GM12878 (cell line): ENCODE measurements at regions not wholly inside any gene's neighbourhood (a gene's known extent, or its start where the extent isn't known, plus 50 kb on each side); places are given as distances from the start of the nearest gene placed in this dataset.

Source experiments
- E4F1 ChIP-seq: fragments of 450-650 bp; IDR thresholded peaks from 2 replicates; pipeline ENCODE4 v1.6.1; 2018; ENCODE audit warnings: borderline replicate concordance, mild to moderate bottlenecking; ENCODE audit not compliant: partially characterized antibody
- EZH2 ChIP-seq: IDR thresholded peaks from 2 replicates; pipeline ENCODE4 v1.6.1; 2012; ENCODE audit warnings: low read depth, mild to moderate bottlenecking, control low read depth, inconsistent platforms, low read length, borderline replicate concordance; ENCODE audit not compliant: control insufficient read depth
- MTA3 ChIP-seq: IDR thresholded peaks from 2 replicates; pipeline ENCODE4 v1.6.1; 2012; ENCODE audit warnings: low read length, inconsistent platforms, borderline replicate concordance
- NFXL1 ChIP-seq: fragments of 450-650 bp; IDR thresholded peaks from 2 replicates; pipeline ENCODE4 v1.6.1; 2017; ENCODE audit warnings: antibody characterized with exemption, mild to moderate bottlenecking, borderline replicate concordance
- NR2C2 ChIP-seq: IDR thresholded peaks from 2 replicates; pipeline ENCODE4 v1.6.1; 2011; ENCODE audit warnings: borderline replicate concordance, low read depth; ENCODE audit not compliant: control insufficient read depth, insufficient read length
- RAD51 ChIP-seq: fragments of 450-650 bp; IDR thresholded peaks from 2 replicates; pipeline ENCODE4 v1.6.1; 2016; ENCODE audit warnings: moderate library complexity, mild to moderate bottlenecking, inconsistent platforms
- SIN3A ChIP-seq: IDR thresholded peaks from 2 replicates; pipeline ENCODE4 v1.6.1; 2012; ENCODE audit warnings: low read depth, low read length, improper control_type of control experiment
- TAF1 ChIP-seq: IDR thresholded peaks from 2 replicates; pipeline ENCODE4 v1.6.1; 2011; ENCODE audit warnings: mild to moderate bottlenecking, low read depth, low read length, borderline replicate concordance
- TCF7 ChIP-seq: IDR thresholded peaks from 2 replicates; pipeline ENCODE4 v1.6.1; 2014; ENCODE audit warnings: antibody characterized with exemption, borderline replicate concordance
- TF ChIP-seq, protein P1 (sequence below): IDR thresholded peaks from 2 replicates; pipeline ENCODE4 v1.6.1; 2012; ENCODE audit warnings: low read depth, low read length, improper control_type of control experiment
- TF ChIP-seq, protein P2 (sequence below), 3 experiments: IDR thresholded peaks in 2 of 3; conservative IDR thresholded peaks in 1 of 3; 2 replicates each; pipeline ENCODE4 v1.5.1; 2011; ENCODE audit warnings: low read depth in 3 of 3, low read length in 3 of 3, mild to moderate bottlenecking in 3 of 3, control low read depth in 2 of 3, moderate library complexity in 2 of 3, inconsistent platforms in 1 of 3, mixed read lengths in 1 of 3; ENCODE audit not compliant: control insufficient read depth in 2 of 3, insufficient read depth in 1 of 3; ENCODE audit errors: extremely low read depth in 1 of 3

DNA sequence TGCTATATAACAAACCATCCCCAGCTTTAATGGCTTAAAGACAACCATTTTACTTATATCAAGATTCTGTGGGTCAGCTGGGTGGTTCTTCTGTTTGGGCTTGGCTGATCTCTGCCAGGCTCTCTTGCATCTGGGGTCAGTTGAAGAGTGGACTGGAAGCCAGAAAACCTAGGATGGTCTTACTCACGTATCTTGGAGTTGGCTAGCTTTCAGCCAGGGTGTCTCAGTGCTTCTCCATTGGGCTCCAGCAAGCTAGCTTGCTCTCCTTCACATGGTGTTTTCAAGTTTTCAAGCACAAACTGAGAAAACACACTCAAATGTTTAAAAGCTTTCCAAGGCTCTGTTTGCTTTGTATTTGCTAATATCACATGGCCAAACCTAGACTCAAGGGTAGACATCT is 146.8 kb downstream of the PIK3R1 start:
- TF ChIP-seq NFXL1 (no peak), SIN3A (no peak), TCF7 (no peak), TAF1 (no peak), E4F1 (no peak), NR2C2 (no peak), MTA3 (no peak), RAD51 (no peak), EZH2 (no peak)
- TF ChIP-seq, protein P1, sequence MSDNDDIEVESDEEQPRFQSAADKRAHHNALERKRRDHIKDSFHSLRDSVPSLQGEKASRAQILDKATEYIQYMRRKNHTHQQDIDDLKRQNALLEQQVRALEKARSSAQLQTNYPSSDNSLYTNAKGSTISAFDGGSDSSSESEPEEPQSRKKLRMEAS: no peak
- TF ChIP-seq, protein P2, sequence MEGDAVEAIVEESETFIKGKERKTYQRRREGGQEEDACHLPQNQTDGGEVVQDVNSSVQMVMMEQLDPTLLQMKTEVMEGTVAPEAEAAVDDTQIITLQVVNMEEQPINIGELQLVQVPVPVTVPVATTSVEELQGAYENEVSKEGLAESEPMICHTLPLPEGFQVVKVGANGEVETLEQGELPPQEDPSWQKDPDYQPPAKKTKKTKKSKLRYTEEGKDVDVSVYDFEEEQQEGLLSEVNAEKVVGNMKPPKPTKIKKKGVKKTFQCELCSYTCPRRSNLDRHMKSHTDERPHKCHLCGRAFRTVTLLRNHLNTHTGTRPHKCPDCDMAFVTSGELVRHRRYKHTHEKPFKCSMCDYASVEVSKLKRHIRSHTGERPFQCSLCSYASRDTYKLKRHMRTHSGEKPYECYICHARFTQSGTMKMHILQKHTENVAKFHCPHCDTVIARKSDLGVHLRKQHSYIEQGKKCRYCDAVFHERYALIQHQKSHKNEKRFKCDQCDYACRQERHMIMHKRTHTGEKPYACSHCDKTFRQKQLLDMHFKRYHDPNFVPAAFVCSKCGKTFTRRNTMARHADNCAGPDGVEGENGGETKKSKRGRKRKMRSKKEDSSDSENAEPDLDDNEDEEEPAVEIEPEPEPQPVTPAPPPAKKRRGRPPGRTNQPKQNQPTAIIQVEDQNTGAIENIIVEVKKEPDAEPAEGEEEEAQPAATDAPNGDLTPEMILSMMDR (IDR thresholded peaks at IDR 0.05 in 2 of 3, conservative IDR thresholded peaks at IDR 0.05 in 1 of 3; ENCODE audit: control insufficient read depth in 2 of 3, extremely low read depth in 1 of 3, insufficient read depth in 1 of 3, low read depth in 3 of 3, low read length in 3 of 3): no peak
